ENCODE measurements at regions not wholly inside any gene's neighbourhood (a gene's known extent, or its start where the extent isn't known, plus 50 kb on each side); places are given as distances from the start of the nearest gene placed in this dataset.

DNA sequence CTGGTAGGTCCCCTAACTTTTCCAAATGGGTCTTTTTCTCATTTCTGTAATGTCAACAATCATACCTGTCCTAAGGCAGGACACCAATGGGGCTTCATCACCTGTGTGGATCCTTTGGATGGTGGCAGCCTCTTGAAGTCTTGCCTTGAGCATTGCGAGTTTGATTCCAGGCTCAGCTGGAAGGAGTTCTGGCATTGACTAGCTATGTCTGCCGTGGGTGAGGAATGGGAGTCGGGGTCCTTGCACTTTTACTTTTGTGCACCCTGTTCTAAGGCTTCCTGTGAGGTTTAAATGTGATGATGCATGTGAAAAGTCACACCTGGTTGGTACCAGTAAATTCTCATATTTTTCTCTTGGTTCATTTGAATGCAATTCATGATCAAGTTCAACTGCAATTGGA lies 55.9 kb upstream of the CTBP2 start:
- TF ChIP-seq, protein P1, sequence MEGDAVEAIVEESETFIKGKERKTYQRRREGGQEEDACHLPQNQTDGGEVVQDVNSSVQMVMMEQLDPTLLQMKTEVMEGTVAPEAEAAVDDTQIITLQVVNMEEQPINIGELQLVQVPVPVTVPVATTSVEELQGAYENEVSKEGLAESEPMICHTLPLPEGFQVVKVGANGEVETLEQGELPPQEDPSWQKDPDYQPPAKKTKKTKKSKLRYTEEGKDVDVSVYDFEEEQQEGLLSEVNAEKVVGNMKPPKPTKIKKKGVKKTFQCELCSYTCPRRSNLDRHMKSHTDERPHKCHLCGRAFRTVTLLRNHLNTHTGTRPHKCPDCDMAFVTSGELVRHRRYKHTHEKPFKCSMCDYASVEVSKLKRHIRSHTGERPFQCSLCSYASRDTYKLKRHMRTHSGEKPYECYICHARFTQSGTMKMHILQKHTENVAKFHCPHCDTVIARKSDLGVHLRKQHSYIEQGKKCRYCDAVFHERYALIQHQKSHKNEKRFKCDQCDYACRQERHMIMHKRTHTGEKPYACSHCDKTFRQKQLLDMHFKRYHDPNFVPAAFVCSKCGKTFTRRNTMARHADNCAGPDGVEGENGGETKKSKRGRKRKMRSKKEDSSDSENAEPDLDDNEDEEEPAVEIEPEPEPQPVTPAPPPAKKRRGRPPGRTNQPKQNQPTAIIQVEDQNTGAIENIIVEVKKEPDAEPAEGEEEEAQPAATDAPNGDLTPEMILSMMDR (optimal IDR thresholded peaks at IDR 0.05 in 1 of 3, IDR thresholded peaks at IDR 0.05 in 1 of 3, conservative IDR thresholded peaks at IDR 0.05 in 1 of 3; ENCODE audit: extremely low read depth in 1 of 3, insufficient read depth in 2 of 3, low read length in 3 of 3): no peak
- TF ChIP-seq EZH2 (IDR thresholded peaks at IDR 0.05; ENCODE audit: low read length): no peak

All from keratinocyte (primary cell).